CD4-positive, alpha-beta memory T cell (primary cell): ENCODE measurements at regions not wholly inside any gene's neighbourhood (a gene's known extent, or its start where the extent isn't known, plus 50 kb on each side); places are given as distances from the start of the nearest gene placed in this dataset.
"Not testable (repeated sequence)": the region's sequence is repeated elsewhere in the genome, so short reads cannot be mapped to it uniquely, and the experiment has no call there.

ENCODE experiments used
- CTCF ChIA-PET: fragments of 350-600 bp; sonication (Branson Sonifier 250); formaldehyde crosslinking; loops from one replicate; lab custom pipeline; 2021; ENCODE audit warnings: inconsistent platforms; ENCODE audit not compliant: partially characterized antibody; lab: Charles Lee
- POLR2A ChIA-PET: fragments of 350-600 bp; sonication (Branson Sonifier 250); formaldehyde crosslinking; loops from one replicate; lab custom pipeline; 2021; ENCODE audit not compliant: partially characterized antibody; lab: Charles Lee
- DNase-seq, 5 donors: peaks; one replicate each; pipeline versions ENCODE4 v3.0.0 to v3.0.0-alpha.2; 2020 to 2022; ENCODE audit warnings: mixed read lengths in 1 of 5
- H3K27ac ChIP-seq: one replicate; pipeline ENCODE4 v1.7.0; 2013; ENCODE audit warnings: low read depth, low read length
- H3K27me3 ChIP-seq: 2 replicates; pipeline ENCODE4 v1.7.0; 2013; ENCODE audit warnings: mild to moderate bottlenecking, low read length, moderate library complexity; ENCODE audit not compliant: insufficient read depth
- H3K36me3 ChIP-seq: 2 replicates; pipeline ENCODE4 v1.7.0; 2013; ENCODE audit warnings: mild to moderate bottlenecking, low read length, moderate library complexity; ENCODE audit not compliant: insufficient read depth
- H3K4me1 ChIP-seq: 2 replicates; pipeline ENCODE4 v1.7.0; 2013; ENCODE audit warnings: mild to moderate bottlenecking, low read length, moderate library complexity; ENCODE audit not compliant: insufficient read depth
- H3K4me3 ChIP-seq, 2 donors: one replicate each; pipeline ENCODE4 v1.7.0; 2013; ENCODE audit warnings: low read length in 2 of 2, mild to moderate bottlenecking in 1 of 2
- H3K9me3 ChIP-seq, 2 donors: one replicate each; pipeline ENCODE4 v1.7.0; 2013; ENCODE audit warnings: low read length in 2 of 2, control low read depth in 1 of 2; ENCODE audit not compliant: control insufficient read depth in 1 of 2
- H3K27ac Mint-ChIP-seq, 7 donors: one replicate each; pipeline ENCODE4 v1.8.0; 2020 to 2021; ENCODE audit warnings: mixed read lengths in 7 of 7, mild to moderate bottlenecking in 6 of 7, inconsistent platforms in 3 of 7, moderate library complexity in 3 of 7
- H3K27me3 Mint-ChIP-seq, 2 donors: one replicate each; pipeline ENCODE4 v1.8.0; 2020 to 2021; ENCODE audit warnings: mixed read lengths in 2 of 2
- H3K36me3 Mint-ChIP-seq, 2 donors: one replicate each; pipeline ENCODE4 v1.8.0; 2020 to 2021; ENCODE audit warnings: mixed read lengths in 2 of 2, inconsistent platforms in 1 of 2, mild to moderate bottlenecking in 1 of 2
- H3K4me1 Mint-ChIP-seq, 4 donors: one replicate each; pipeline ENCODE4 v1.8.0; 2020 to 2021; ENCODE audit warnings: mixed read lengths in 4 of 4, mild to moderate bottlenecking in 1 of 4
- H3K4me3 Mint-ChIP-seq, 8 donors: one replicate each; pipeline ENCODE4 v1.8.0; 2020 to 2021; ENCODE audit warnings: mixed read lengths in 8 of 8, mild to moderate bottlenecking in 7 of 8, moderate library complexity in 6 of 8, inconsistent platforms in 3 of 8
- H3K9me3 Mint-ChIP-seq, 8 donors: one replicate each; pipeline ENCODE4 v1.8.0; 2020 to 2021; ENCODE audit warnings: mixed read lengths in 8 of 8, mild to moderate bottlenecking in 5 of 8, inconsistent platforms in 3 of 8, moderate library complexity in 1 of 8
- intact Hi-C: fragments of 100-400 bp; cut with micrococcal nuclease; formaldehyde crosslinking; loops from one replicate; pipeline ENCODE4 v1.15.1; 2023

DNA sequence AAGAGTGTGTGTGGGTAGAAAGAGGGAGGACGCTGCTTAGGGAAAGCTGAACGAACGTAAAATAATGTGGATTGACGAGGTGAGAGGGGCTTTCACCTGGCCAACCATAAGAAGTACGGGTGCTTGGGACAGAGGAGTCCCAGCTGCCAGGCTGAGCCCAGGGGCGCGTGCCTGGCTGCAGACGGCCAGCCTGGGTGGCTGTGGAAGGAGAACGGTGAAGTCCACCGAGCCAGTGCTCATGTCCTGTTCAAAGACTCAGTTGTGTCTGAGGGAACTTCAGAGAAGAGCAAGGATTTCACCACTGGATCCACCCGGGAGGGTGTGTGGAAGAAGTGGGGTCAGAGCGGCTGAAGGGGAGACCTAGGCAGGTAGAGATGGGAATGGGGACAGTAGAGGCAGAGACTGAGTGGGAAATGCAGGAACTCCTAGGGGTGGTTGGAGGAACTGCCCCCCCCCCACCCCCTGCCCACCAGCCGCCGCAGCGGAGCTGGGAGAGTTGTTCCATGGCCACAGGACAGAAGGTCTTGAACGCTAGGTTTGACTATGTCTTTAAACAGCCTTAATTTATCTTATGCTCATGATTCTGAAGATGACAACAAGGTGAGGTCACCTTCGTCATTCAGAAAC is 68.1 kb upstream of the TBXT start:
- DNase-seq: no peak
- Mint-ChIP-seq H3K4me3 (peak overlapping the region in 2 of 8 donors; percentile 23 to 43), H3K27me3 (peaks cover 10 to 15% of the 10 kb centered on the region in 2 donors), H3K9me3 (peaks cover 0 to 1% (median 0%) of the 10 kb centered on the region in 8 donors), H3K36me3 (no peaks in the 10 kb centered on the region), H3K27ac (peak overlapping the region in 1 of 7 donors; percentile 79), H3K4me1 (peaks cover 0 to 13% (median 12%) of the 10 kb centered on the region in 4 donors)
- ChIA-PET POLR2A (interaction anchor here (1.0 to 1.2 kb wide), 4 partner anchors 9 to 23 kb away, joined by 4 to 6 read pairs (median 6); no protein-coding TSS in a partner anchor), CTCF (interaction anchor here (0.6 to 1.8 kb wide), 18 partner anchors 8 to 176 kb away, joined by 3 to 20 read pairs (median 4); no protein-coding TSS in a partner anchor)
- Histone ChIP-seq H3K4me1 (peaks cover 3% of the 10 kb centered on the region), H3K27ac (no peak overlapping the region), H3K9me3 (no peaks in the 10 kb centered on the region), H3K4me3 (no peak overlapping the region), H3K36me3 (no peaks in the 10 kb centered on the region), H3K27me3 (no peaks in the 10 kb centered on the region)
- intact Hi-C loops: loop anchor here (1.0 kb wide), 1 partner anchor 40 kb away; no protein-coding TSS in a partner anchor

DNA sequence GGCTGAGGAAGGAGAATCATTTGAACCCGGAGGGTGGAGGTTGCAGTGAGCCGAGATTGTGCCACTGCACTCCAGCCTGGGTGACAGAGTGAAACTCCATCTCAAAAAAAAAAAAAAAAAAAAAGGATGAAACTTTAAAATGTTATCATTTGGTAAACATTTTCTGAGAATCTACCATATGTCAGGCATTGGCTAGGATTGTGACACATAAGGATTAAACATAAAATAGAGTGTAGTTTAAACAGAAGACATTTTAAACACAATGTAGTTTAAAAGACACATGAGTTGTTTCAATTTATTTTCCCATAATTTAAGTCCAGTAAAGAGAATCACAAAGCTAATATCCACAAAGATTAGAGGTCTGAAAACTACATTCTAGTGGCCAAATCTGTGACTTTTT is 63.5 kb upstream of the TBXT start:
- H3K36me3 Mint-ChIP-seq, CTCF ChIA-PET, intact Hi-C loops, H3K4me3 ChIP-seq, H3K27me3 ChIP-seq, H3K4me3 Mint-ChIP-seq, H3K27ac ChIP-seq, H3K36me3 ChIP-seq, H3K9me3 Mint-ChIP-seq, H3K9me3 ChIP-seq, POLR2A ChIA-PET, DNase-seq: not testable (repeated sequence)
- peaks cover 4 to 26% (median 21%) of the 10 kb centered on the region in 4 donors for H3K4me1 Mint-ChIP-seq
- peaks cover 21 to 24% of the 10 kb centered on the region in 2 donors for H3K27me3 Mint-ChIP-seq
- peaks cover 10% of the 10 kb centered on the region for H3K4me1 ChIP-seq
- H3K27ac Mint-ChIP-seq: peak overlapping the region in 1 of 7 donors; percentile 70

- H3K4me3 Mint-ChIP-seq: peak overlapping the region in 6 of 8 donors; percentile 6 to 63 (median 40)
- no peak overlapping the region for H3K27ac ChIP-seq
- H3K27me3 ChIP-seq: no peaks in the 10 kb centered on the region
- no peaks in the 10 kb centered on the region for H3K36me3 Mint-ChIP-seq
- ChIA-PET CTCF (interaction anchor here (1.0 to 1.2 kb wide), 3 partner anchors 9 to 30 kb away, joined by 3 to 4 read pairs (median 4); no protein-coding TSS in a partner anchor), POLR2A (no interaction called here)
- H3K9me3 Mint-ChIP-seq: peaks cover 0 to 2% (median 0%) of the 10 kb centered on the region in 8 donors
- intact Hi-C loops: no loop called here
- H3K27ac Mint-ChIP-seq: peak overlapping the region in 2 of 7 donors; percentile 57 to 64
- H3K27me3 Mint-ChIP-seq: peaks cover 16 to 29% of the 10 kb centered on the region in 2 donors
- H3K4me1 ChIP-seq: peaks cover 7% of the 10 kb centered on the region
- H3K4me1 Mint-ChIP-seq: peaks cover 4 to 18% (median 12%) of the 10 kb centered on the region in 4 donors
- no peaks in the 10 kb centered on the region for H3K9me3 ChIP-seq
- H3K4me3 ChIP-seq: no peak overlapping the region
- no peak for DNase-seq
- H3K36me3 ChIP-seq: no peaks in the 10 kb centered on the region
Observed at GRCh38 chr6:166228839-166229528, 61.3 kb upstream of the TBXT start.

DNA sequence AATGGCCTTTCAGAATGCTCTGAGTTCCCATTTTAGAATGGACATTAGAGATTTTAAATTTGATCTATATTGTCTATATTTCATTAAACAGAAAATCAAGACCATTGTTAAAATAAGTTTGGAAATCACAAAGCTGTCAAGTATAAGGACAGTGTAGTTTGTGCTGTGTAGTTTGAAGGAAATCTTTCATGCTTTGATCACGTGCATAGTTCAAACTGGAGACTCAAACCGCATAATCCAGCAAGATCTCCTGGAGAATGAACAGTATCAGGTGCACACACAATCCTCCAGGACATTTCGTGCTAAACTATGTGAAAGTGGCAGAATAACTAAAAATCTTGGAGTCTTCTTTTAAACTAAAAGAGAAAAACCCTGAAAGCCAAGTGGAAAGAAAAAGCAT is 60.8 kb upstream of the TBXT start:
- Histone ChIP-seq H3K9me3 (no peaks in the 10 kb centered on the region), H3K4me3 (no peak overlapping the region), H3K27ac (no peak overlapping the region), H3K27me3 (no peaks in the 10 kb centered on the region), H3K36me3 (no peaks in the 10 kb centered on the region), H3K4me1 (peaks cover 7% of the 10 kb centered on the region)
- no peak for DNase-seq
- H3K27me3 Mint-ChIP-seq: peaks cover 19 to 33% of the 10 kb centered on the region in 2 donors
- no peak overlapping the region for H3K27ac Mint-ChIP-seq
- CTCF ChIA-PET: interaction anchor here (1.0 kb wide), 2 partner anchors 9 to 31 kb away, joined by 3 to 4 read pairs; no protein-coding TSS in a partner anchor
- H3K36me3 Mint-ChIP-seq: no peaks in the 10 kb centered on the region
- H3K9me3 Mint-ChIP-seq: peaks cover 0 to 2% (median 0%) of the 10 kb centered on the region in 8 donors
- POLR2A ChIA-PET: no interaction called here
- intact Hi-C loops: no loop called here
- peak overlapping the region in 3 of 8 donors; percentile 6 to 40 (median 27) for H3K4me3 Mint-ChIP-seq
- peaks cover 4 to 18% (median 12%) of the 10 kb centered on the region in 4 donors for H3K4me1 Mint-ChIP-seq

- peaks cover 24 to 33% of the 10 kb centered on the region in 2 donors for H3K27me3 Mint-ChIP-seq
- Histone ChIP-seq H3K4me3 (no peak overlapping the region), H3K27me3 (no peaks in the 10 kb centered on the region), H3K27ac (no peak overlapping the region), H3K9me3 (no peaks in the 10 kb centered on the region), H3K4me1 (peaks cover 6% of the 10 kb centered on the region), H3K36me3 (no peaks in the 10 kb centered on the region)
- ChIA-PET CTCF (no interaction called here), POLR2A (no interaction called here)
- H3K36me3 Mint-ChIP-seq: no peaks in the 10 kb centered on the region
- H3K4me3 Mint-ChIP-seq: no peak overlapping the region
- H3K4me1 Mint-ChIP-seq: peaks cover 1 to 14% (median 7%) of the 10 kb centered on the region in 4 donors
- intact Hi-C loops: no loop called here
- H3K9me3 Mint-ChIP-seq: peaks cover 0 to 2% (median 0%) of the 10 kb centered on the region in 8 donors
- DNase-seq: no peak
- H3K27ac Mint-ChIP-seq: no peak overlapping the region
Observed at GRCh38 chr6:166223079-166223478, 55.4 kb upstream of the TBXT start.

DNA sequence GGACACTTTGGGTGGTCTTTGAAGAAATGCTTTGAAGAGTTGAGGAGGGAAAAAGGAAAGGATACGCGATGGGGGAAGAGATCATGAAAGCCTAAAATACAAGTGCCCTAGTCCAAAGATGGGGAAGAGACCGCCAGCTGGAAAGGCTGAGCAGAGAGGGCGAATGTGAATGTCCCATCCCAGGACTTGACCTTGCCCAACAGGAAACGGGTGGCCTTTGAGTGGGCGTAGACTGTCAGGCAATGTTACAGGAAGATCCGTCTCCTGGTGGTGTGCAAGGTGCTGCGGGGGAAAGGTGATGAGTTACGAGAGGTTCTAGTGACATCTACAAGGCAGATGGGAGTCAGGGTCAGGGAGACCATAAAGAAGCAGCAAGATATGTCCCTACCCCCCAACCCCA is 55.0 kb upstream of the TBXT start:
- no peaks in the 10 kb centered on the region for H3K36me3 ChIP-seq
- no peaks in the 10 kb centered on the region for H3K9me3 ChIP-seq
- H3K36me3 Mint-ChIP-seq: no peaks in the 10 kb centered on the region
- peaks cover 24 to 32% of the 10 kb centered on the region in 2 donors for H3K27me3 Mint-ChIP-seq
- CTCF ChIA-PET: no interaction called here
- H3K4me1 Mint-ChIP-seq: peaks cover 1 to 14% (median 7%) of the 10 kb centered on the region in 4 donors
- no peak overlapping the region for H3K4me3 ChIP-seq
- no peak for DNase-seq
- intact Hi-C loops: no loop called here
- peaks cover 0 to 2% (median 0%) of the 10 kb centered on the region in 8 donors for H3K9me3 Mint-ChIP-seq
- H3K27me3 ChIP-seq: no peaks in the 10 kb centered on the region
- H3K4me3 Mint-ChIP-seq: no peak overlapping the region
- H3K4me1 ChIP-seq: peaks cover 6% of the 10 kb centered on the region
- H3K27ac ChIP-seq: no peak overlapping the region
- POLR2A ChIA-PET: no interaction called here
- H3K27ac Mint-ChIP-seq: peak overlapping the region in 1 of 7 donors; percentile 43

DNA sequence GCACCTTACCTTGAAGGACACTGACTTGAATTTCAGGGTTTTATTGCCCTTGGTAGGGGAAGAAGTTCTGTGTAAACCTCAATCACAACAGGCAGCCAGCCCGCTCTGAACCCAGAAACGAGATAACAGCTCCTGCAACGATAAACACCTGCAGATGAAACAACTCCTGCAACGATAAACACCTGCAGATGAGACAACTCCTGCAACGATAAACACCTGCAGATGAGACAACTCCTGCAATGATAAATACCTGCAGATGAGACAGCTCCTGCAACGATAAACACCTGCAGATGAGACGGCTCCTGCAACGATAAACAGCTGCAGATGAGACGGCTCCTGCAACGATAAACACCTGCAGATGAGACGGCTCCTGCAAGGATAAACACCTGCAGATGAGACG is 54.0 kb upstream of the TBXT start:
- Histone ChIP-seq H3K27me3 (no peaks in the 10 kb centered on the region), H3K9me3 (no peaks in the 10 kb centered on the region), H3K4me3 (no peak overlapping the region), H3K36me3 (no peaks in the 10 kb centered on the region), H3K4me1 (peaks cover 6% of the 10 kb centered on the region), H3K27ac (no peak overlapping the region)
- Mint-ChIP-seq H3K27me3 (peaks cover 20 to 24% of the 10 kb centered on the region in 2 donors), H3K4me3 (no peak overlapping the region), H3K27ac (no peak overlapping the region), H3K9me3 (peaks cover 0 to 2% (median 0%) of the 10 kb centered on the region in 8 donors), H3K36me3 (no peaks in the 10 kb centered on the region), H3K4me1 (peaks cover 1 to 14% (median 7%) of the 10 kb centered on the region in 4 donors)
- ChIA-PET CTCF (no interaction called here), POLR2A (interaction anchor here (1.0 kb wide), 1 partner anchor 14 kb away, joined by 4 read pairs; no protein-coding TSS in a partner anchor)
- no peak for DNase-seq
- intact Hi-C loops: no loop called here
